Right lobe of liver (tissue), 6 donors: ENCODE measurements at regions not wholly inside any gene's neighbourhood (a gene's known extent, or its start where the extent isn't known, plus 50 kb on each side); places are given as distances from the start of the nearest gene placed in this dataset.

Source experiments
- ATAC-seq, 4 donors: fragments of 200-7000 bp; cut with Tn5 transposase; one replicate each; pipeline ENCODE4 v1.9.1; 2020; ENCODE audit warnings: mild to moderate bottlenecking in 4 of 4, moderate library complexity in 4 of 4
- DNase-seq, 3 donors: peaks; one replicate each; pipeline ENCODE4 v3.0.0-alpha.2; 2020
- H3K27ac ChIP-seq, 3 donors: fragments of 200-600 bp; one replicate each; pipeline ENCODE4 v1.8.0; 2022
- H3K27me3 ChIP-seq, 2 donors: fragments of 200-600 bp; one replicate each; pipeline ENCODE4 v1.8.0; 2022
- H3K36me3 ChIP-seq, 4 donors: fragments of 200-600 bp; sonication (generic) in 1 of 4; one replicate each; pipeline versions ENCODE4 v1.5.1 to v1.8.0; 2017 to 2022; ENCODE audit warnings: control low read depth in 1 of 4
- H3K4me1 ChIP-seq, 4 donors: fragments of 200-600 bp; sonication (generic) in 1 of 4; one replicate each; pipeline versions ENCODE4 v1.5.1 to v1.8.0; 2017 to 2022; ENCODE audit warnings: control low read depth in 1 of 4
- H3K4me3 ChIP-seq, 3 donors: fragments of 200-600 bp; one replicate each; pipeline ENCODE4 v1.8.0; 2022
- H3K9me3 ChIP-seq, 4 donors: fragments of 200-600 bp; sonication (generic) in 1 of 4; one replicate each; pipeline versions ENCODE4 v1.5.1 to v1.8.0; 2017 to 2022; ENCODE audit warnings: control low read depth in 1 of 4
- CTCF ChIP-seq, 4 donors: fragments of 200-600 bp in 3 of 4; fragments of 450-650 bp in 1 of 4; IDR thresholded peaks; one replicate each; pipeline versions ENCODE4 v1.5.1 to v1.8.0; 2016 to 2022; ENCODE audit warnings: antibody characterized with exemption in 4 of 4, mild to moderate bottlenecking in 2 of 4
- POLR2A ChIP-seq: fragments of 450-650 bp; IDR thresholded peaks from one replicate; pipeline ENCODE4 v1.6.1; 2017; ENCODE audit warnings: antibody characterized with exemption, mild to moderate bottlenecking
- WGBS: methylation state at CpG from one replicate; pipeline ENCODE4 v1.1.6; 2018; ENCODE audit warnings: low coverage, low lambda C conversion rate; ENCODE audit not compliant: insufficient coverage; ENCODE audit errors: missing lambda C conversion rate; 5-methylcytosine and 5-hydroxymethylcytosine counted together
- intact Hi-C, 2 donors: fragments of 100-400 bp; cut with DNase I; formaldehyde crosslinking; loops; one replicate each; pipeline versions ENCODE4 v1.11.2 to v1.14.1; 2022
- donor health status: DM: no; HTN: yes; CAD: no.
- donor health status: DM: no; HTN: no; CAD: no.
- donor health status: DM: no; HTN: no; CAD: no.
- donor health status: DM: no; HTN: yes; CAD: no.
- donor health status: DM: no; HTN: yes; CAD: no.

DNA sequence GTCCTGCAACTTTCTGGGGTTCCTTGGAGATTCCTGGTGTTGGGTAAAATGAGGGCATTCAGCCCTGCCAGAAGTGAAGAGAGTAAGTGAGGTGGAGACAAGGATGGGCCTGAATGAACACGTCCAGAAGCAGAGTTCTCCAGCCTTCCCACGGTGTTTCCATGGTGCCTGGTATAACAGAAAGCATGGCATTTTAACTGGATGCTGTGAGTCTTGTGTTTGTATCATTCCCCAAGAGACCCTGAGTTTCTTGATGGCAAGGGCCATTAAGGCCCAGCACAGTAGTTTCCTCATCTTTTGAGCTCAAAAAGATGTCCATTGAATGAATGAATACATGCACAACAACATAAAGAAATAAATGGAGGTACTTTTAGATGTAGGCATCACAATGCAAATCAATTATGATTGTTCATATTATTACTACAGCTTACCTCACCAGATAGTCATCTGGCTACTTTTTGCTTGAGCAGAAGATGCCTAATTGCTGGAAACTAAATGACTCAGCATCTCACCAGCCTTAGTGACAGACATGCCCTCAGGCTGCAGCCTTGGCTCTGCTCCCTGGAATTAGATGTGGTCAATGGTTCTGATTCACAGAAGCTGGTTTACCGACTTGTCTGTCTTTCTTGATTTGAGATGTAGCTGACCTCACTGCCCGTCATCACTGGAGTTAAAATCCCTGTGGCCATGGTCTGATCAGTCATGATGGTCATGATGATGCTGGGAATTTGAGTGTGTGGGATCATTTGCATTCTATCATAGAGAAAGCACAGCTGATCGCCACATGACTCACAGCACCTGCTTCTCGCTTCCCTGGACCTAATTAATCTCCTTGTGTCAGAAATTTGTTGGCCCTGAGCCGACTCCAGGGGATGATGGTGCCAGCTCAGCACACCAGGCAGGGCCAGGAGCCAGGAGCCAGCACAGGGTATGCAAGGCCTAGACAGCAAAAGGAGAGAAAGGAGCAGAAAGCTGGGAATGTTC, 83.9 kb downstream of the CXCL12 start:
- H3K4me3 ChIP-seq, result no peak overlapping the region
- no peak for TF ChIP-seq CTCF (IDR thresholded peaks at IDR 0.05)
- TF ChIP-seq POLR2A, result no peak
- intact Hi-C loops, result no loop called here
- H3K4me1 ChIP-seq, result no peaks in the 10 kb centered on the region
- no peaks in the 10 kb centered on the region for H3K27me3 ChIP-seq
- H3K36me3 ChIP-seq, result no peaks in the 10 kb centered on the region
- no peaks in the 10 kb centered on the region for H3K9me3 ChIP-seq
- no peak overlapping the region for H3K27ac ChIP-seq
- 55% methylated on average over 3 of the region's 7 CpGs for WGBS
- DNase-seq, result no peak
- ATAC-seq, result peak in 1 of 4 donors; percentile 29

DNA sequence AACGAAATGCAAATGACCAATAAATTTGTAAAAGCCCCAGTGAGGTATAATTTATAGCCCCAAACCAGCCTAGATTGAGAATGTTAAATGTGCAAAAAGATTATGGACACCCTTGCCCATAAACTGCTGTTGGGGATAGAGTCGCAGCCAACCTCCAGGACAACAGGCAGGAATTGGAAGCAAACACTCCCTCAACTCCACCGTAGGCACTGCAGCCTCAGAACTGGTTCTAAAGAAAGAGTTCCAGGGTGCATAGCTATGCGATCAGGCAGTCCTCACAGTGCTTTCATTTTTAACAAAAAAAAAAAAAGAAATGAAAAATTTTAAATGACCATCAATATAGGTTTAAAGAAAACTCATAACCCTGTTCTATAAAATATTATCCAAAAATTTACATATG, 86.2 kb downstream of the CXCL12 start:
- no peaks in the 10 kb centered on the region for H3K9me3 ChIP-seq
- no peaks in the 10 kb centered on the region for H3K4me1 ChIP-seq
- no peaks in the 10 kb centered on the region for H3K36me3 ChIP-seq
- 35% methylated on average over 2 of the region's 4 CpGs for WGBS
- DNase-seq (no peak), ATAC-seq (no peak)
- H3K4me3 ChIP-seq, result no peak overlapping the region
- no peaks in the 10 kb centered on the region for H3K27me3 ChIP-seq
- TF ChIP-seq POLR2A (no peak), CTCF (IDR thresholded peaks at IDR 0.05) (no peak)
- intact Hi-C loops, result no loop called here
- no peak overlapping the region for H3K27ac ChIP-seq

- 62% methylated on average over 6 of the region's 6 CpGs for WGBS
- intact Hi-C loops, result no loop called here
- ATAC-seq, result no peak
Measured at GRCh38 chr10:44297963-44298362, 86.9 kb downstream of the CXCL12 start.

DNA sequence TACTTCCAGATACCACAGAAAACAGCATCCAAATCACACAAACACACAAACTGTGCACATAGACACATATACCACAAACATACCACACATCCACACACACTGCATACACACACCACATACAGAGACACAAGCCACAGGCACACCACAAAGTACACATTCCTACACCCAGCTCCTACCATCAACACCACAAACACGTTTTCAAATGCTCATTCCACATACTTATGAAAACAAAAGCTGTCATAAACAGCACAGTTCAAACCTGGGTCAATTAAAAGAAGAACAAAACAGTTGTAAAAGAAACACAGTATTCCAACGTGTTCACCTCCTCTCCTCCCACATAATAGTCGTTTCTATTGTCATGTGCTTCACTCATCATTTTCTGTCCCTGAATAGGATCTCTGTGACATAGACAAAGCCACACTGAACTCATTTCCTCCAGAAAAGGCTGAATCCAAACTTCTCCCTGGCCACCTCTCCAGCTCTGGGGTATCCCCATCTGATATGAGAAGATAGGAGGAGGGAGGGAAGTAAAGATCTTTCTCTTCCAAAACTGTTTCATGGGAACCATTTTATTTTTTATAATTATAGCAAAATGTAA, 89.2 kb downstream of the CXCL12 start:
- WGBS, result 24% methylated on average over 3 of the region's 3 CpGs
- TF ChIP-seq POLR2A (no peak), CTCF (IDR thresholded peaks at IDR 0.05) (no peak)
- H3K36me3 ChIP-seq, result no peaks in the 10 kb centered on the region
- ATAC-seq (no peak), DNase-seq (no peak)
- no peaks in the 10 kb centered on the region for H3K9me3 ChIP-seq
- no peaks in the 10 kb centered on the region for H3K4me1 ChIP-seq
- intact Hi-C loops, result no loop called here
- no peak overlapping the region for H3K4me3 ChIP-seq
- no peaks in the 10 kb centered on the region for H3K27me3 ChIP-seq
- H3K27ac ChIP-seq, result no peak overlapping the region

More at GRCh38 chr10:44297963-44298362, 86.9 kb downstream of the CXCL12 start:
- Histone ChIP-seq H3K27ac (no peak overlapping the region), H3K4me3 (no peak overlapping the region), H3K27me3 (no peaks in the 10 kb centered on the region), H3K4me1 (no peaks in the 10 kb centered on the region), H3K36me3 (no peaks in the 10 kb centered on the region), H3K9me3 (no peaks in the 10 kb centered on the region)
- DNase-seq, result no peak
- TF ChIP-seq POLR2A (no peak), CTCF (IDR thresholded peaks at IDR 0.05) (no peak)
